ENCODE measurements at regions not wholly inside any gene's neighbourhood (a gene's known extent, or its start where the extent isn't known, plus 50 kb on each side); places are given as distances from the start of the nearest gene placed in this dataset.

- intact Hi-C loops (cut with micrococcal nuclease) = no loop called here
- H3K9me3 Mint-ChIP-seq = no peaks in the 10 kb centered on the region
- no peak overlapping the region for H3K27ac Mint-ChIP-seq
- no peaks in the 10 kb centered on the region for H3K4me1 Mint-ChIP-seq (ENCODE audit: low read depth)
- no peak for DNase-seq (ENCODE audit: low spot score)
- H3K27me3 Mint-ChIP-seq (ENCODE audit: insufficient read depth) = no peaks in the 10 kb centered on the region
- H3K4me3 Mint-ChIP-seq = no peak overlapping the region
- H3K36me3 Mint-ChIP-seq (ENCODE audit: low read depth) = no peaks in the 10 kb centered on the region
Observed at GRCh38 chr1:81600363-81600762, 200.4 kb upstream of the ADGRL2 start.

- no peak overlapping the region for H3K27ac Mint-ChIP-seq
- intact Hi-C loops (cut with micrococcal nuclease) = no loop called here
- H3K27me3 Mint-ChIP-seq (ENCODE audit: insufficient read depth) = no peaks in the 10 kb centered on the region
- no peak for DNase-seq (ENCODE audit: low spot score)
- no peaks in the 10 kb centered on the region for H3K4me1 Mint-ChIP-seq (ENCODE audit: low read depth)
- H3K4me3 Mint-ChIP-seq = no peak overlapping the region
- no peaks in the 10 kb centered on the region for H3K36me3 Mint-ChIP-seq (ENCODE audit: low read depth)
- no peaks in the 10 kb centered on the region for H3K9me3 Mint-ChIP-seq
Observed at GRCh38 chr1:81598623-81599022, 202.1 kb upstream of the ADGRL2 start.

DNA sequence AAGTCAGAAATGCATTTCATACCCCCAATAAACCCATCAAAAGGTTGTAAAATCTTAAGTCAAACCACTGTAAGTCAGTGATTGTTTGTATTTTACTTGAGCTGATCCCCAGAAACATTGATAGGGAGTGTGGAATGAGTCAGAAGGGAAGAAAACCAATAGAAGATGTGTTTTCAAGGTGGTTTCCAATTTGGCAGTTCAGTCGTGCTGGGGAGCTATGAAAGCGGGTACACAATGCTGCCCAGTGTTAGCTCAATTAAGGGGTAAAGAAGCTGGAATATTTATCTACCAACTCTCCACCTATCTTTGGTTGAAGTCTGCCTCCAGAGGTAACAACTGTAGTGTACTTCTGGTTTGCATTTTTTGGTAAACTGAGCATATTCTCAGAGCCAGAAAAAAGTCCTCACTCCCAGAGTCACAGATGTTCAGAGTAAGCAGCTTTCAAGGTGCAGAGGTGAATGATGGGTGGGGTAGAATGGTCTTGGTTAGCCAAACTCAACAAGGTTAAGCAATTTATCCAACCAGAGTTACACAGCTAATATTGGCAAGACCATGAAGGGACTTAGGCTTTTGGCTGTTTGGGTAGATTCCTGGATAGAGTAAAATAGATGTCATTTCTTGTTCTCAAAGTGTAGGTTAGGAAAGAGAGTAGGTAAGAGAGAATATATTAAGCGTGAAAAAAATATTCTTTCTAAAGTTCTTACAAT is 202.9 kb upstream of the ADGRL2 start:
- H3K4me3 Mint-ChIP-seq = no peak overlapping the region
- H3K9me3 Mint-ChIP-seq = no peaks in the 10 kb centered on the region
- H3K27ac Mint-ChIP-seq = no peak overlapping the region
- intact Hi-C loops (cut with micrococcal nuclease) = no loop called here
- no peaks in the 10 kb centered on the region for H3K36me3 Mint-ChIP-seq (ENCODE audit: low read depth)
- no peaks in the 10 kb centered on the region for H3K27me3 Mint-ChIP-seq (ENCODE audit: insufficient read depth)
- no peaks in the 10 kb centered on the region for H3K4me1 Mint-ChIP-seq (ENCODE audit: low read depth)
- DNase-seq (ENCODE audit: low spot score) = no peak

DNA sequence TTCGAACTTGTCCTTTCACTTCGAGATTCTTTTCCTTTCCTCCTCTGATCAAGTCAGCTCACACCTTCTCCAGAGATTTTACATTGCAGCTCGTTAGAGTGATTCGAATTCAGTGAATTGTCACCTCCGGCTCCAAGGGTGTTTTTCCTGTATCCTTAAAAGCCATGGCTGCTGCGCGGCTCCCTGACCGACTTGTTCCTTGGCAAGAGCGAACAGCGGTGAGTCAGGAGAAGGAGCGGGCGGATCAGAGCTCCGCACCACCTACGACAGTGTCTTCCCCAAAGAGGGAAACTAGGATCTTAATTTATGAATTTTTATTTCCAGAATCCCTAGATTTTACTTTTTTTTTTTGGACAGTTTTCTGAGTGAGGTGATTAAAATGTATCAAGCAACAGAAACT is 204.4 kb upstream of the ADGRL2 start:
- intact Hi-C loops (cut with micrococcal nuclease) = no loop called here
- H3K36me3 Mint-ChIP-seq (ENCODE audit: low read depth) = no peaks in the 10 kb centered on the region

DNA sequence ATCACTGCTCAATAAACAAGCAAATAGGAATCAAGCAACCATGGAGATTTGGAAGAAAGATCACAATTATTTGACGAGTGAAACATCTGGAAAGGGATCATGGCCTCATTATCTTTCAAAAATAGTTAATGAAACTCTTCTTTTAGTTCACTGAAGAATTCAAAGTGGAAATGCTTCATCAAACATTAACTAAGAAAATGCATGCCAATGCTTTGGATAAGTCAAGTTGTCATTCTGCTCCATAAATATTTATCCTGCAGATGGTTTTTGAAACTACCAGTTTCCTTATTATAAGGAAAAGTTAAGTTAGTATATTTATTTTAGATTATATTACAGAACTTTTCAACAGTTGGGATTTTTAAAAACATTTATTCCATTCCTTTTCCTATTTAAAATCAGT is 206.5 kb upstream of the ADGRL2 start:
- H3K27me3 Mint-ChIP-seq (ENCODE audit: insufficient read depth) = no peaks in the 10 kb centered on the region
- intact Hi-C loops (cut with micrococcal nuclease) = no loop called here
- H3K27ac Mint-ChIP-seq = no peak overlapping the region
- no peaks in the 10 kb centered on the region for H3K4me1 Mint-ChIP-seq (ENCODE audit: low read depth)
- DNase-seq (ENCODE audit: low spot score) = no peak
- H3K4me3 Mint-ChIP-seq = no peak overlapping the region
- no peaks in the 10 kb centered on the region for H3K9me3 Mint-ChIP-seq
- H3K36me3 Mint-ChIP-seq (ENCODE audit: low read depth) = no peaks in the 10 kb centered on the region

More for the DNA sequence above, 204.4 kb upstream of the ADGRL2 start:
- Mint-ChIP-seq H3K4me1 (ENCODE audit: low read depth) (no peaks in the 10 kb centered on the region), H3K27me3 (ENCODE audit: insufficient read depth) (no peaks in the 10 kb centered on the region), H3K4me3 (no peak overlapping the region), H3K9me3 (no peaks in the 10 kb centered on the region), H3K27ac (no peak overlapping the region)
- DNase-seq (ENCODE audit: low spot score) = no peak

GRCh38 chr1:81592233-81592632 is 208.5 kb upstream of the ADGRL2 start:
- Mint-ChIP-seq H3K4me1 (ENCODE audit: low read depth) (no peaks in the 10 kb centered on the region), H3K27ac (no peak overlapping the region), H3K27me3 (ENCODE audit: insufficient read depth) (no peaks in the 10 kb centered on the region), H3K36me3 (ENCODE audit: low read depth) (no peaks in the 10 kb centered on the region), H3K4me3 (no peak overlapping the region), H3K9me3 (no peaks in the 10 kb centered on the region)
- intact Hi-C loops (cut with micrococcal nuclease) = no loop called here
- DNase-seq (ENCODE audit: low spot score) = no peak

DNA sequence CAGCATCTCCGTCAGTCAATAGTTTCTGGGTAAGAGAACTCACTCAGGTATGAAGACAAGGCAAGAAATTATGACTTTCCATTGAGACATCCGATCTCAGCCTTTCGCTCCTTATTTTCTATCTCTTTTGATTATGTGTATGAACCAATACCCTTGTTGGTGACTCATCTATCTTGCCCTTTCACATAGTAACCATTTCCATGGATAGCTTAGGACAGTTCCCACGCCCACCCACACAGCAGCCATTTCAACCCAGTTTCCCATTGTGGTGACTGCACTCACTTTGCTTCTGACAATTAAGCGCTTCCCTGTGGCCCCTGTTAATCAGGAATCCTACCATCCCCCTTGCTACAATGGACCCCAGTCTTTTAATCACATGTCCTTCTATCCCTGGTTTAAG is 210.6 kb upstream of the ADGRL2 start:
- Mint-ChIP-seq H3K9me3 (no peaks in the 10 kb centered on the region), H3K27me3 (ENCODE audit: insufficient read depth) (no peaks in the 10 kb centered on the region), H3K4me3 (no peak overlapping the region), H3K4me1 (ENCODE audit: low read depth) (no peaks in the 10 kb centered on the region), H3K36me3 (ENCODE audit: low read depth) (no peaks in the 10 kb centered on the region), H3K27ac (no peak overlapping the region)
- DNase-seq (ENCODE audit: low spot score) = no peak
- intact Hi-C loops (cut with micrococcal nuclease) = no loop called here

GRCh38 chr1:81588149-81588548 is 212.6 kb upstream of the ADGRL2 start:
- no peak overlapping the region for H3K27ac Mint-ChIP-seq
- no peaks in the 10 kb centered on the region for H3K4me1 Mint-ChIP-seq (ENCODE audit: low read depth)
- DNase-seq (ENCODE audit: low spot score) = no peak
- H3K4me3 Mint-ChIP-seq = no peak overlapping the region
- intact Hi-C loops (cut with micrococcal nuclease) = no loop called here
- H3K9me3 Mint-ChIP-seq = no peaks in the 10 kb centered on the region
- H3K27me3 Mint-ChIP-seq (ENCODE audit: insufficient read depth) = no peaks in the 10 kb centered on the region
- H3K36me3 Mint-ChIP-seq (ENCODE audit: low read depth) = no peaks in the 10 kb centered on the region

DNA sequence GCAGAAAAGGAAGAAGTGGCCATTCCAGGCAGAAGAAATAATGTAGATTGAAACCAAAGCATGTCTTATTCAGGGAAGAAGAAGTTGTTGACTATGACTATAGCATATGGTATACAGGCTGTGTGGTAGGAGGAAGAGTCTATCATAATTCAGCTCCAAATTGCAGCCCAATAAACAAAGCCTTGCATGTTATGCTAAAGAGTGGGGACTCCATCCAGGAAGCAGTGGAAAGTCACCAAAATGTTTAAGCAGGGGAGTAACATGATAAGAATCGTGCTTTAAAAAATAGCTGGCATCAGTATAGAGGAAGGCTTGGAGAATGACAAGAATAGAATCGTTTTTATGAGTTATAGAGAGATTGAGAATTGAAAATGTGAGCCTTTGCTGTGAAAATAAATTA is 213.3 kb upstream of the ADGRL2 start:
- no peaks in the 10 kb centered on the region for H3K36me3 Mint-ChIP-seq (ENCODE audit: low read depth)
- intact Hi-C loops (cut with micrococcal nuclease) = no loop called here
- H3K4me3 Mint-ChIP-seq = no peak overlapping the region
- peaks cover 5% of the 10 kb centered on the region for H3K4me1 Mint-ChIP-seq (ENCODE audit: low read depth)
- no peak overlapping the region for H3K27ac Mint-ChIP-seq
- no peaks in the 10 kb centered on the region for H3K9me3 Mint-ChIP-seq
- DNase-seq (ENCODE audit: low spot score) = no peak
- H3K27me3 Mint-ChIP-seq (ENCODE audit: insufficient read depth) = no peaks in the 10 kb centered on the region

DNA sequence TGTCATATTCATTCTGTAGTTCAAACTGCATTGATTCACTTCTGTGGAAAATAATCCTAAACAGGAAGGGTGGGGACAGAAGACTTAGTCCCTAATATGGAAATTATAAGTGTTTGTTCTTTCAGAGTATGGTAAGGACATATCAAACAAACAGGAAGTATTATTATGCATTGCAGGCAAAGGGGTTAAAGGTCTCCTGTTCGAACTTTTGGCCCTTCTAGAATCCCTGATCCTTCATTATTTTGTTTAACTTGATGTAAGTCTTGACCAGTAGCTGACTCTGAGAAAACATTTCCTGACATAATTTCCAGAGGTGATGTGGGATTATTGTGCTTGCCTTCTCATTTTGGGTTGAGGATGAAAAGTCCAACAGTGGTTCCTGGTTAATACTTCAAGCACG is 215.4 kb upstream of the ADGRL2 start:
- peaks cover 1% of the 10 kb centered on the region for H3K27me3 Mint-ChIP-seq (ENCODE audit: insufficient read depth)
- intact Hi-C loops (cut with micrococcal nuclease) = no loop called here
- no peaks in the 10 kb centered on the region for H3K36me3 Mint-ChIP-seq (ENCODE audit: low read depth)
- H3K4me1 Mint-ChIP-seq (ENCODE audit: low read depth) = peaks cover 5% of the 10 kb centered on the region
- H3K27ac Mint-ChIP-seq = no peak overlapping the region
- no peak overlapping the region for H3K4me3 Mint-ChIP-seq
- H3K9me3 Mint-ChIP-seq = no peaks in the 10 kb centered on the region
- no peak for DNase-seq (ENCODE audit: low spot score)

- Mint-ChIP-seq H3K27ac (no peak overlapping the region), H3K9me3 (no peaks in the 10 kb centered on the region), H3K4me1 (ENCODE audit: low read depth) (peaks cover 5% of the 10 kb centered on the region), H3K27me3 (ENCODE audit: insufficient read depth) (peaks cover 4% of the 10 kb centered on the region), H3K4me3 (no peak overlapping the region), H3K36me3 (ENCODE audit: low read depth) (no peaks in the 10 kb centered on the region)
- no peak for DNase-seq (ENCODE audit: low spot score)
- intact Hi-C loops (cut with micrococcal nuclease) = no loop called here
Observed at GRCh38 chr1:81584398-81584797, 216.3 kb upstream of the ADGRL2 start.

DNA sequence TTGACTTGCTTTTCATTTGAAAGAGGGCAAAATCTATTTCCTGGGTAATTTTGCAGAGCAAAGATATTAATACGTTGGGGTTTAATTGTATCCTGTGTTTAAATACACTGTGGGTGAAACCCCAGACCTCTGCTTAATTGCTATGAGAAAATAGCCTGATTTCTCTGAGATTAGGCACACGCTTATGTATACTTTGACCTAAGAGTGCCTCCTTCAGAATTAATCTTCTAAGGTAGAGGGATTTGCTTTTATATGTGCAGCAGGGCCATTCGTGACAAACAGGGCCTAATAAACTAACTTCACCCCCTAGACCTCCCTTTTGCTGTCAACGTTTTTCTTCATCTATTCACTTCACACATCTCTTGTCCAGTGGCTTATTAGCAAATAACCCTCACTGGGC is 216.9 kb upstream of the ADGRL2 start:
- no peak for DNase-seq (ENCODE audit: low spot score)
- no peaks in the 10 kb centered on the region for H3K36me3 Mint-ChIP-seq (ENCODE audit: low read depth)
- peaks cover 4% of the 10 kb centered on the region for H3K27me3 Mint-ChIP-seq (ENCODE audit: insufficient read depth)
- H3K4me1 Mint-ChIP-seq (ENCODE audit: low read depth) = peaks cover 5% of the 10 kb centered on the region
- no peak overlapping the region for H3K27ac Mint-ChIP-seq
- intact Hi-C loops (cut with micrococcal nuclease) = no loop called here
- no peaks in the 10 kb centered on the region for H3K9me3 Mint-ChIP-seq
- H3K4me3 Mint-ChIP-seq = no peak overlapping the region

- H3K9me3 Mint-ChIP-seq = no peaks in the 10 kb centered on the region
- intact Hi-C loops (cut with micrococcal nuclease) = no loop called here
- no peaks in the 10 kb centered on the region for H3K36me3 Mint-ChIP-seq (ENCODE audit: low read depth)
- DNase-seq (ENCODE audit: low spot score) = no peak
- peaks cover 5% of the 10 kb centered on the region for H3K4me1 Mint-ChIP-seq (ENCODE audit: low read depth)
- H3K4me3 Mint-ChIP-seq = no peak overlapping the region
- H3K27me3 Mint-ChIP-seq (ENCODE audit: insufficient read depth) = peaks cover 4% of the 10 kb centered on the region
- H3K27ac Mint-ChIP-seq = no peak overlapping the region
Observed at GRCh38 chr1:81582467-81582986, 218.2 kb upstream of the ADGRL2 start.

DNA sequence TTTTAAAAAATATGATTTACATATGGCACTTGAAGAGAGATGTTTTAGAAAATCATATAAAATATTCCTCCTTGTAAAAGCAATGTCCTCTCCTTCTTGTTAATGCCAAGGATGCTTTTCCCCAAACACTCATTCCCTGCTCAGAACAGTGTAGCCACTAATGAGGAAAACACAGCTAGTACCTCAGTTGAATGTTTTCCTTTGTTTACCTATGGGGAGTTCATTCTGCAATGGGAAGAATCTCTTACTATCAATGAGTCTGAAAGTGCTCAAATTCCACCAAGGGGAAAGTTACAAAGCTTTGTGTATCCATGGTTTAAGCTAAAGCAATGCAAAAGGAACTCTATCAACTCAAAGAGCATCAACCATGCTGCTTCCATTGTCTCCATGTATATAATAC is 221.9 kb upstream of the ADGRL2 start:
- Mint-ChIP-seq H3K27me3 (ENCODE audit: insufficient read depth) (peaks cover 4% of the 10 kb centered on the region), H3K27ac (no peak overlapping the region), H3K4me3 (no peak overlapping the region), H3K9me3 (no peaks in the 10 kb centered on the region), H3K36me3 (ENCODE audit: low read depth) (no peaks in the 10 kb centered on the region), H3K4me1 (ENCODE audit: low read depth) (peaks cover 5% of the 10 kb centered on the region)
- DNase-seq (ENCODE audit: low spot score) = no peak
- intact Hi-C loops (cut with micrococcal nuclease) = no loop called here

Data from activated T-helper 1 cell treated with anti-CD3 and anti-CD28 coated beads, Interleukin-12 subunit alpha, Interleukin-12 subunit beta, Interleukin-2, Interleukin-4 antibody, amounts not matched to agents 30 ng/mL and 10 ng/mL and 1 ng/mL, durations not matched to agents 14 hours and 24 hours and 36 hours (primary cell).